Lower lobe of right lung (tissue), 2 donors: ENCODE measurements at regions not wholly inside any gene's neighbourhood (a gene's known extent, or its start where the extent isn't known, plus 50 kb on each side); places are given as distances from the start of the nearest gene placed in this dataset.

ENCODE experiments used
- ATAC-seq, 2 donors: fragments of 200-7000 bp; cut with Tn5 transposase; one replicate each; pipeline ENCODE4 v1.9.1; 2020 to 2022; ENCODE audit warnings: mild to moderate bottlenecking in 2 of 2, moderate library complexity in 2 of 2
- DNase-seq: peaks from one replicate; pipeline ENCODE4 v3.0.0-alpha.2; 2020
- H3K27ac ChIP-seq: fragments of 200-600 bp; one replicate; pipeline ENCODE4 v1.8.0; 2022
- H3K27me3 ChIP-seq: fragments of 200-600 bp; one replicate; pipeline ENCODE4 v1.8.0; 2022; ENCODE audit warnings: low read depth
- H3K36me3 ChIP-seq: fragments of 200-600 bp; one replicate; pipeline ENCODE4 v1.8.0; 2022; ENCODE audit warnings: mild to moderate bottlenecking
- H3K4me1 ChIP-seq: fragments of 200-600 bp; one replicate; pipeline ENCODE4 v1.8.0; 2022
- H3K4me3 ChIP-seq: fragments of 200-600 bp; one replicate; pipeline ENCODE4 v1.8.0; 2022; ENCODE audit warnings: mild to moderate bottlenecking
- H3K9me3 ChIP-seq: fragments of 200-600 bp; one replicate; pipeline ENCODE4 v1.8.0; 2022
- CTCF ChIP-seq: fragments of 200-600 bp; IDR thresholded peaks from one replicate; pipeline ENCODE4 v1.8.0; 2022; ENCODE audit warnings: antibody characterized with exemption, mild to moderate bottlenecking
- intact Hi-C: fragments of 100-400 bp; cut with DNase I; formaldehyde crosslinking; loops from one replicate; pipeline ENCODE4 v1.11.0; 2022
- donor health status: DM: no; HTN: yes; CAD: no; lungs with severe emphysema.

DNA sequence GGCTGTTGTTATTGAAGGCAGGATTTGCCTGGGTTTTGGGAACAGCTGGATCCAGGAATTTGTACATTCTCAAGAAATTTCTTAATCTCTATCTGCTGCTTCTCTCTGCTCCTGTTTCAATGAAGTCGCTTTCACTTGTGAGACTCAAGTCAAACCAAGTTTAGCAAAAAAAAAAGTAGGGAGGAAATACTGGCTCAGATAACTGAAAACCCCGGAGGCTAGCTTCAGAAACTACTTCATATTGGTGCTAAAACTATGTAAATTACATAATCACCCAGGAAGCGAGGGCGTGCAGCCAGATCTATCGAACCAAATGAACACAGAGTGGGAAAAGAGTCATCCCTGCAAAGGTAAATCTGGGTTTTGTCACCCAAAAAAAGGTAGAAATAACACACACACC lies 68.3 kb upstream of the FICD start:
- intact Hi-C loops: no loop called here
- no peak for TF ChIP-seq CTCF
- ATAC-seq (no peak), DNase-seq (no peak)
- H3K9me3 ChIP-seq: no peaks in the 10 kb centered on the region
- no peaks in the 10 kb centered on the region for H3K27me3 ChIP-seq
- peaks cover 10% of the 10 kb centered on the region for H3K4me1 ChIP-seq
- no peaks in the 10 kb centered on the region for H3K36me3 ChIP-seq
- no peak overlapping the region for H3K4me3 ChIP-seq
- peak overlapping the region; percentile 19 for H3K27ac ChIP-seq

- no peak for TF ChIP-seq CTCF
- intact Hi-C loops: no loop called here
Measured at GRCh38 chr12:108442910-108443309, 72.2 kb upstream of the FICD start.

GRCh38 chr12:108442067-108442466 lies 73.0 kb upstream of the FICD start:
- no peak for TF ChIP-seq CTCF
- no peak for ATAC-seq
- Histone ChIP-seq H3K27ac (no peak overlapping the region), H3K9me3 (no peaks in the 10 kb centered on the region), H3K4me1 (peaks cover 7% of the 10 kb centered on the region), H3K27me3 (no peaks in the 10 kb centered on the region), H3K4me3 (no peak overlapping the region), H3K36me3 (no peaks in the 10 kb centered on the region)
- no peak for DNase-seq
- intact Hi-C loops: no loop called here

More at GRCh38 chr12:108442910-108443309, 72.2 kb upstream of the FICD start:
- no peaks in the 10 kb centered on the region for H3K36me3 ChIP-seq
- no peak for ATAC-seq
- H3K27ac ChIP-seq: no peak overlapping the region
- H3K4me1 ChIP-seq: peaks cover 10% of the 10 kb centered on the region
- H3K27me3 ChIP-seq: no peaks in the 10 kb centered on the region
- no peak for DNase-seq
- no peak overlapping the region for H3K4me3 ChIP-seq
- H3K9me3 ChIP-seq: no peaks in the 10 kb centered on the region

- peaks cover 5% of the 10 kb centered on the region for H3K4me1 ChIP-seq
- ATAC-seq (no peak), DNase-seq (no peak)
- TF ChIP-seq CTCF: no peak
- H3K36me3 ChIP-seq: no peaks in the 10 kb centered on the region
- no peaks in the 10 kb centered on the region for H3K9me3 ChIP-seq
- H3K27me3 ChIP-seq: no peaks in the 10 kb centered on the region
- H3K4me3 ChIP-seq: no peak overlapping the region
- intact Hi-C loops: no loop called here
- H3K27ac ChIP-seq: no peak overlapping the region
Measured at GRCh38 chr12:108441549-108441948, 73.5 kb upstream of the FICD start.

GRCh38 chr12:108440736-108441135 lies 74.3 kb upstream of the FICD start:
- intact Hi-C loops: no loop called here
- Histone ChIP-seq H3K27ac (no peak overlapping the region), H3K4me3 (no peak overlapping the region), H3K27me3 (no peaks in the 10 kb centered on the region), H3K9me3 (no peaks in the 10 kb centered on the region), H3K36me3 (no peaks in the 10 kb centered on the region), H3K4me1 (peaks cover 5% of the 10 kb centered on the region)
- ATAC-seq (no peak), DNase-seq (no peak)
- TF ChIP-seq CTCF: no peak

GRCh38 chr12:108438667-108439066 lies 76.4 kb upstream of the FICD start:
- ATAC-seq (no peak), DNase-seq (no peak)
- H3K27me3 ChIP-seq: no peaks in the 10 kb centered on the region
- intact Hi-C loops: no loop called here
- TF ChIP-seq CTCF: no peak
- peaks cover 5% of the 10 kb centered on the region for H3K4me1 ChIP-seq
- no peak overlapping the region for H3K4me3 ChIP-seq
- no peaks in the 10 kb centered on the region for H3K36me3 ChIP-seq
- no peaks in the 10 kb centered on the region for H3K9me3 ChIP-seq
- H3K27ac ChIP-seq: no peak overlapping the region
